ENCODE measurements at regions not wholly inside any gene's neighbourhood (a gene's known extent, or its start where the extent isn't known, plus 50 kb on each side); places are given as distances from the start of the nearest gene placed in this dataset.
"Not testable (repeated sequence)": the region's sequence is repeated elsewhere in the genome, so short reads cannot be mapped to it uniquely, and the experiment has no call there.

DNA sequence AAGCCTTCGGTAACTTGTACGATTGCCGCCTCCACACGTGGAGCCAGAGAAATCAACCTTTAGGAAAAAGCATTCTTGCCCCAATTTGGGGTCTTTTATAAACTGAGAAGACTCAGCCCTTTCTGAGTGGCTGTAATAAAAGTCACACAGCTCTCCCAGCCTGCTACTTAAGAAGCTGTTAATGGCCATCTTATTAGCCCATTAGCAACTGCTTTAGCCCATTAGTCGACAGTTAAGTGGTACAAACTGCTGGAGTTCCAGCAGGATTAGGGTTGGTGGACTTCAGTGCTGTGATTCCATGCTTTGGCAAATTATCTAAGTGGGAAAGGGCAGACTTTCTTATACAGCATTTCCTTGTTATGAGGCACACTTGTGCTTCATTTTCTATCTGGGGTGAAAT lies 461.3 kb downstream of the RPS6KC1 start:
- no peaks in the 10 kb centered on the region for H3K36me3 ChIP-seq (ENCODE audit: control insufficient read depth, low read length)
- no peak overlapping the region for H3K27ac ChIP-seq (ENCODE audit: low read depth, low read length)
- no peak overlapping the region for H3K4me3 ChIP-seq (ENCODE audit: low read length)
- no peaks in the 10 kb centered on the region for H3K4me1 ChIP-seq (ENCODE audit: control insufficient read depth, low read length)
- H3K79me2 ChIP-seq (ENCODE audit: control insufficient read depth, low read length), result no peaks in the 10 kb centered on the region
- H3K27me3 ChIP-seq (ENCODE audit: control insufficient read depth, low read length), result peaks cover 6% of the 10 kb centered on the region
- no peaks in the 10 kb centered on the region for H3F3A ChIP-seq (ENCODE audit: control insufficient read depth, insufficient read depth)
- H3K9me2 ChIP-seq (replicated peaks; ENCODE audit: control insufficient read depth, low read length), result no peaks in the 10 kb centered on the region
- no peaks in the 10 kb centered on the region for H3K9me3 ChIP-seq (ENCODE audit: control insufficient read depth, insufficient read depth, low read length)
- no peaks in the 10 kb centered on the region for H4K20me1 ChIP-seq (ENCODE audit: control insufficient read depth, insufficient read depth, low read depth, low read length)
- no peak overlapping the region for H3K4me2 ChIP-seq (ENCODE audit: low read length)
- no peak for TF ChIP-seq EZH2phosphoT487 (IDR thresholded peaks at IDR 0.05; ENCODE audit: borderline replicate concordance, low read length)
- TF ChIP-seq, protein P1, sequence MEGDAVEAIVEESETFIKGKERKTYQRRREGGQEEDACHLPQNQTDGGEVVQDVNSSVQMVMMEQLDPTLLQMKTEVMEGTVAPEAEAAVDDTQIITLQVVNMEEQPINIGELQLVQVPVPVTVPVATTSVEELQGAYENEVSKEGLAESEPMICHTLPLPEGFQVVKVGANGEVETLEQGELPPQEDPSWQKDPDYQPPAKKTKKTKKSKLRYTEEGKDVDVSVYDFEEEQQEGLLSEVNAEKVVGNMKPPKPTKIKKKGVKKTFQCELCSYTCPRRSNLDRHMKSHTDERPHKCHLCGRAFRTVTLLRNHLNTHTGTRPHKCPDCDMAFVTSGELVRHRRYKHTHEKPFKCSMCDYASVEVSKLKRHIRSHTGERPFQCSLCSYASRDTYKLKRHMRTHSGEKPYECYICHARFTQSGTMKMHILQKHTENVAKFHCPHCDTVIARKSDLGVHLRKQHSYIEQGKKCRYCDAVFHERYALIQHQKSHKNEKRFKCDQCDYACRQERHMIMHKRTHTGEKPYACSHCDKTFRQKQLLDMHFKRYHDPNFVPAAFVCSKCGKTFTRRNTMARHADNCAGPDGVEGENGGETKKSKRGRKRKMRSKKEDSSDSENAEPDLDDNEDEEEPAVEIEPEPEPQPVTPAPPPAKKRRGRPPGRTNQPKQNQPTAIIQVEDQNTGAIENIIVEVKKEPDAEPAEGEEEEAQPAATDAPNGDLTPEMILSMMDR (IDR thresholded peaks at IDR 0.05; ENCODE audit: low read depth, low read length, poor library complexity, severe bottlenecking), result no peak

DNA sequence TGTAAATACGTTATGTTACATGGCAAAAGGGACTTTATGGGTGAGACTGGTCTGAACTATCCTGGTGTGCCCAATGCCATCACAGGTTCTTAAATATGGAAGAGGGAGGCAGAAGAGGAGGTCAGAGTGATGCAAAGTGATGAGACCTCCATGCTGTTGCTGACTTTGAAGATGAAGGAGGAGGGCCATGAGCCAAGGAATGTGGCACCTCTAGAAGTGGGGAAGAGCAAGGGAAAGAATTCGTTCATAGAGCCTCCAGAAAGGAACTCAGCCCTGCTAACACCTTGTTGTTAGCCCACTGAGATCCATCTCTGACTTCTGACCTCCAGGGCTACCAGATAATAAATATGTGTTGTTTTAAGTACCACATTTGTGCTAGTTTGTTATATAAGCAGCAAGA lies 462.0 kb downstream of the RPS6KC1 start:
- Histone ChIP-seq H3K36me3 (ENCODE audit: control insufficient read depth, low read length) (no peaks in the 10 kb centered on the region), H3K9me3 (ENCODE audit: control insufficient read depth, insufficient read depth, low read length) (no peaks in the 10 kb centered on the region), H3K4me1 (ENCODE audit: control insufficient read depth, low read length) (no peaks in the 10 kb centered on the region), H3F3A (ENCODE audit: control insufficient read depth, insufficient read depth) (no peaks in the 10 kb centered on the region), H3K79me2 (ENCODE audit: control insufficient read depth, low read length) (no peaks in the 10 kb centered on the region), H4K20me1 (ENCODE audit: control insufficient read depth, insufficient read depth, low read depth, low read length) (no peaks in the 10 kb centered on the region), H3K4me2 (ENCODE audit: low read length) (no peak overlapping the region), H3K4me3 (ENCODE audit: low read length) (no peak overlapping the region), H3K9me2 (replicated peaks; ENCODE audit: control insufficient read depth, low read length) (no peaks in the 10 kb centered on the region), H3K27me3 (ENCODE audit: control insufficient read depth, low read length) (peaks cover 6% of the 10 kb centered on the region), H3K27ac (ENCODE audit: low read depth, low read length) (no peak overlapping the region)
- TF ChIP-seq, protein P1 (IDR thresholded peaks at IDR 0.05; ENCODE audit: low read depth, low read length, poor library complexity, severe bottlenecking), result no peak
- TF ChIP-seq EZH2phosphoT487 (IDR thresholded peaks at IDR 0.05; ENCODE audit: borderline replicate concordance, low read length), result no peak

DNA sequence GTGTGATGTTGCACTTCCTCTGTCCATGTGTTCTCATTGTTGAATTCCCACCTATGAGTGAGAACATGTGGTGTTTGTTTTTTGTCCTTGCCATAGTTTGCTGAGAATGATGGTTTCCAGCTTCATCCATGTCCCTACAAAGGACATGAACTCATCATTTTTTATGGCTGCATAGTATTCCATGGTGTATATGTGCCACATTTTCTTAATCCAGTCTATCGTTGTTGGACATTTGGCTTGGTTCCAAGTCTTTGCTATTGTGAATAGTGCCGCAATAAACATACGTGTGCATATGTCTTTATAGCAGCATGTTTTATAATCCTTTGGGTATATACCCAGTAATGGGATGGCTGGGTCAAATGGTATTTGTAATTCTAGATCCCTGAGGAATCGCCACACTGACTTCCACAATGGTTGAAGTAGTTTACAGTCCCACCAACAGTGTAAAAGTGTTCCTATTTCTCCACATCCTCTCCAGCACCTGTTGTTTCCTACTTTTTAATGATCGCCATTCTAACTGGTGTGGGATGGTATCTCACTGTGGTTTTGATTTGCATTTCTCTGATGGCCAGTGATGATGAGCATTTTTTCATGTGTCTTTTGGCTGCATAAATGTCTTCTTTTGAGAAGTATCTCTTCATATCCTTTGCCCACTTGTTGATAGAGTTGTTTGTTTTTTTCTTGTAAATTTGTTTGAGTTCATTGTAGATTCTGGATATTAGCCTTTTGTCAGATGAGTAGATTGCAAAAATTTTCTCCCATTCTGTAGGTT lies 463.6 kb downstream of the RPS6KC1 start:
- H3K9me2 ChIP-seq (replicated peaks; ENCODE audit: control insufficient read depth, low read length); H3K27ac ChIP-seq (ENCODE audit: low read depth, low read length); H3K4me2 ChIP-seq (ENCODE audit: low read length); H3K36me3 ChIP-seq (ENCODE audit: control insufficient read depth, low read length); H3K9me3 ChIP-seq (ENCODE audit: control insufficient read depth, insufficient read depth, low read length); H3K27me3 ChIP-seq (ENCODE audit: control insufficient read depth, low read length); H4K20me1 ChIP-seq (ENCODE audit: control insufficient read depth, insufficient read depth, low read depth, low read length); H3K4me3 ChIP-seq (ENCODE audit: low read length); H3K79me2 ChIP-seq (ENCODE audit: control insufficient read depth, low read length); H3K4me1 ChIP-seq (ENCODE audit: control insufficient read depth, low read length); H3F3A ChIP-seq (ENCODE audit: control insufficient read depth, insufficient read depth): not testable (repeated sequence)

DNA sequence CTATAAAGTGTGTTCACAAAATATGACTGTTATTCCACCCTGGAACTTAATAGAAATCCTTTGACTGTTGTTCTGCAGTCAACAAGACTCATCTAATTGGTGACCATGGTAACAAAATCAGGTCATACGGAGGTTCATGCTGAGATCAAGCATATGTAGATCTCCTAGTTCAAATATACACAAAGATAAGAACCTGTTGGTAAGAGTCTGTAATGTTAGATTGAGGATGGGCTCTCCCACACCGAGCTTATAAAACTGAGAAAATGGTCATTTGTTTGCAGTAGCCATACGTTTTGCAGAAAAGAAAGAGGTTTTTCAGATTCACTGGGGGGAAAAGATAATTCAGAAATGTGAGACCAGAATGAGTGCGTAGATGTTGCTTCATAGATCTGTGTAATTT lies 468.1 kb downstream of the RPS6KC1 start:
- no peaks in the 10 kb centered on the region for H3F3A ChIP-seq (ENCODE audit: control insufficient read depth, insufficient read depth)
- H3K27me3 ChIP-seq (ENCODE audit: control insufficient read depth, low read length), result no peaks in the 10 kb centered on the region
- H3K9me2 ChIP-seq (replicated peaks; ENCODE audit: control insufficient read depth, low read length), result no peaks in the 10 kb centered on the region
- H3K9me3 ChIP-seq (ENCODE audit: control insufficient read depth, insufficient read depth, low read length), result no peaks in the 10 kb centered on the region
- H4K20me1 ChIP-seq (ENCODE audit: control insufficient read depth, insufficient read depth, low read depth, low read length), result no peaks in the 10 kb centered on the region
- no peak for TF ChIP-seq EZH2phosphoT487 (IDR thresholded peaks at IDR 0.05; ENCODE audit: borderline replicate concordance, low read length)
- TF ChIP-seq, protein P1 (IDR thresholded peaks at IDR 0.05; ENCODE audit: low read depth, low read length, poor library complexity, severe bottlenecking), result no peak
- H3K36me3 ChIP-seq (ENCODE audit: control insufficient read depth, low read length), result no peaks in the 10 kb centered on the region
- H3K27ac ChIP-seq (ENCODE audit: low read depth, low read length), result no peak overlapping the region
- H3K4me1 ChIP-seq (ENCODE audit: control insufficient read depth, low read length), result no peaks in the 10 kb centered on the region
- no peak overlapping the region for H3K4me2 ChIP-seq (ENCODE audit: low read length)
- no peaks in the 10 kb centered on the region for H3K79me2 ChIP-seq (ENCODE audit: control insufficient read depth, low read length)
- H3K4me3 ChIP-seq (ENCODE audit: low read length), result no peak overlapping the region
